Myocyte (in vitro differentiated cells): ENCODE measurements at regions not wholly inside any gene's neighbourhood (a gene's known extent, or its start where the extent isn't known, plus 50 kb on each side); places are given as distances from the start of the nearest gene placed in this dataset.
"Not testable (repeated sequence)": the region's sequence is repeated elsewhere in the genome, so short reads cannot be mapped to it uniquely, and the experiment has no call there.

ENCODE experiments used
- DNase-seq: peaks from one replicate; pipeline ENCODE4 v3.0.0-alpha.2; 2012; ENCODE audit warnings: low read depth

GRCh38 chr2:58756336-58756735 is 515.2 kb upstream of the FANCL start:
- DNase-seq, result no peak

GRCh38 chr2:58752507-58752906 is 511.4 kb upstream of the FANCL start:
- not testable (repeated sequence) for DNase-seq

GRCh38 chr2:58751676-58752075 is 510.6 kb upstream of the FANCL start:
- DNase-seq, result not testable (repeated sequence)

- DNase-seq, result no peak
These were observed 507.9 kb upstream of the FANCL start for GRCh38 chr2:58749041-58749440.

- DNase-seq, result not testable (repeated sequence)
These were observed 504.2 kb upstream of the FANCL start for GRCh38 chr2:58745334-58745733.

- DNase-seq, result no peak
These were observed 499.3 kb upstream of the FANCL start for GRCh38 chr2:58740426-58740825.

DNA sequence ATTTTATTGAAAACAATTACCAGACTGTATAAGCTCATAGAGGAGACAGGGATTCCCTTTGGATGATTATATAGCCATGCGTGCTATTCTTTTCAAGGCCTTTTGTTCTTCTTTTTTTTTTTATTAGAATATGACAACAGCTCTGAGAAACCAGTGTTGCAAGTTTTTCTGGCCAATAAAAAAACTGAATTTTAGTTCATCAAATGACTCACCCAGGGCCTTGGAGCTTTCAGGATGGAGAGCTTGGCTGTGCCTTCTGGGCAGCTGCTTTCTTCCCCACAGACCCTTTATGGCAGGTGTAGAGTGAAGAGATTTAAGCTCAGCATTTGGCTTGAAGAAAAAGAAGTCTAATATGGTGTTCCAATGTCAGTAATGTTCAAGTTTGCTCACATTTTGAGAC is 497.9 kb upstream of the FANCL start:
- DNase-seq, result no peak

GRCh38 chr2:58734365-58734764 is 493.2 kb upstream of the FANCL start:
- DNase-seq, result no peak

DNA sequence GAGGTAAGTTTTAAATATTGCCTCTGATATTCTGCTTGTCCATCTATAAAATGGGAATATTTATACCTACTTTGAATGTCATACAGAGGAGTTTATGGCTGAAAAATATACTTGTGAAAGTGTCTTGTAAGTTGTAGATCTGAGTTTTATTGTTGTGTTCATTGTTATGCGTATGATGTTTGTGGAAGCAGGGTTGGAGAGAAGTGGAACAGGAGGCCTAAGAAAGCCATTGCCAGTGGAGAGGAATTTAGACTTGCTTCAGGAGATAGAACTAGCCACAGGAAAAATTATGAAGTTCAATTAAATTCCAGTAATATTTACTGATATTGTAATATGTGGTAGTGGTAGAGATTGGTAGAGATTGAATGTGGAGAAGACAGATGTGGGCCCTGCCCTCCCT is 491.9 kb upstream of the FANCL start:
- no peak for DNase-seq

DNA sequence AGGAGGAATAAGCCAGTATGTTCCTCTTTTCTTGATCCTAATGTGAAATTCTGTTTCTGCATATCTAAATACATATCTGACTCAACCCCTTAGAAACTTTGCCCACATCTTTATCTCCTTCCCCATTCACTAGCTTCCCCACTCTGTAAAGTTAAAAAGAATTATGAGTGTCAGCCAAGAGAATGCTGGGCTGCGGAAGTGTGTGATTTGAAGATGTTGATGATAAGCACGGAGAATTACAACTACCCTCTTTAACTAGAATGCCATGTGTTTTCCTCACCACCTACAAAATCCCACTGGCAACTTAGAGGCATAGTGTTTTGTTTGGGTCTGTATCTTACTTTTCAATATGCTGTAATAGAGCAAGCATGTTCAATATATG is 490.4 kb upstream of the FANCL start:
- no peak for DNase-seq

GRCh38 chr2:58730764-58731487 is 489.8 kb upstream of the FANCL start:
- DNase-seq, result no peak

DNA sequence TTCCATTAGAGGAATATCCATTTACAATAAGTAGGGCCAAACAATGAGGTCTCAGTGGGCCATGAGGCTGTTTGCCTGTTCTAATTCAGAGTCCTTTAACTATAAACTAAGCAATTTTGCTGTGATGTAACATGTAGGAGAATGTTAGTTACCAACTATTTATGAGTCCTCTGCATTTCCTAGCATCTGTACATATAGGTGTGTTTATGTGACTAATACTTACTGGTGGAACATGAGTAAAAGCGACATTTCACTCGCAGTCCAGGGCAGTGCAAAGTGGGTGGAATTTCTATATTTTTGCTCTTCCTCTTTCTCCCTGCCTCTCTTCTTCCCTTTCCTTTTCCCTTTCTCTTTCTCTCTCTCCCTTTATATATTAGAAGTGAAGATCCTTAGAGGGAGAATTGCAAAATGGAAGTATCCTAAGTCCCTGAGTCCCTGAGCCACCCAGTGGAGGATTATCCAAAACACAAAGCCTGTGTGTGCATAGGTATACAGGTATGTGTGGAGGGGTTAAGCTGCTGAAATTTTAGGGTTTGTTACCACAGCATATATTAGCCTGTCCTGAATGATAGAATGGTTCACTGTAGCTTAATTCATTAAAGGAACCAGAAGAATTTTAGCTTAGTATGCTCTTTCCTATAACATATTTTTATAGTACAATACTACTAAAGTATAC is 487.0 kb upstream of the FANCL start:
- no peak for DNase-seq

- DNase-seq, result no peak
These were observed 480.9 kb upstream of the FANCL start for GRCh38 chr2:58721912-58722591.

DNA sequence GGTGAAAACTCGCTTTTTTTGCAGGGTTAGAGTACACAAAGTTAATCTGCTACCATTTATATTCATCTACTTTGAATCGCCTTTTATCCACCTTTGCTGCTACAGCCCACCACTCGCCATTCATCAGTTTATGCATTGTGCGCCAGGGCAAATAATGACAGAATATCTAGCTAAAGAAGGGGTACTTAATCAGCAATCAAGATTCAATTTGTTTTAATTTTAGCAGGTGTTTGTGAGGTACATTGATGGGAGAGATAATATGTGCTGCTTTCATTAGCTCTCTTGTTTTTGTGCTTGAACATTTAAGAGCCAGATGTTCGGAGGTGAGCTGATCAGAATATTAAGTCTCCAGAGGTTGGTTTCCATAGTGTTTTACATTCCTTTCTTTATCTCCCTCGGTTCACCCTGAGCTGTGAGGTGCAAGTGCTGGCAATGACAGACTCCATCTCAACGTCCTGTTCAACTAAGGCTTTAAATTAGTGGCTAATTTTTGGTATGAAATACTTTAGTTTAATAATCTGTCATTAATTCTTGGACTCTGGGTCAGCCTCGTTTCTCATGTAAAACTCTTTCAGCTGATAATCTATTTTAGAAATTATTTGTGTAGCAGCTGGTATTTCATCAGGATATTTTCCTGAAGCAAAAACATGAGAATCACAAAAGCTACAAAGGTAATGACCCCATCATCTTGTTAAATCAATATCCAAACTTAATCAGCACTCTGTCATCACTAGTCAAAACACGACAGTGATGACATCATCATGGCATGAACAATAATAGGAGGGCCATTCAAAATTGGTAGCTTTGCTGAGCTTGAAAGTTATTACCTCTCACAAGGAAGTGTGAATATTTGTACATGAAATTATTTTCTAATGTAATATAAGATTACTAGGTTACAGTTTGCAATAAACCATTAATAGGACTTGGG is 479.9 kb upstream of the FANCL start:
- no peak for DNase-seq

- DNase-seq, result no peak
These were observed 479.1 kb upstream of the FANCL start for GRCh38 chr2:58720033-58720769.

GRCh38 chr2:58715344-58715743 is 474.2 kb upstream of the FANCL start:
- DNase-seq, result no peak

DNA sequence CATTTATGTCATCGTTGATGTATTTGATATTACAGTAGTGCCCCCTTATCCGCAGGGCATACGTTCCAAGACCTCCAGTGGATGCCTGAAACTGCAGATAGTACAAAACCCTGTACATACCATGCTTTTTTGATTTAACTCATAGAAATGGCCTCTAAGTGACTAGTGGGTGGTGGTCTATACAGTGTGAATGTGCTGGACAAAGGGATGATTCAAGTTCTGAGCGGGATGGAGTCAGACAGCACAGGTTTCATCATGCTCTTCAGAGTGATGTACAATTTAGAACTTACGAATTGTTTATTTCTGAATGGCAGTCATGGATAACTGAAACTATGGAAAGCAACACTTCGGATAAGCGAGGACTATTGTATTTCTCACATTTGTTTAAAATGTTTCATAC is 473.1 kb upstream of the FANCL start:
- no peak for DNase-seq

DNA sequence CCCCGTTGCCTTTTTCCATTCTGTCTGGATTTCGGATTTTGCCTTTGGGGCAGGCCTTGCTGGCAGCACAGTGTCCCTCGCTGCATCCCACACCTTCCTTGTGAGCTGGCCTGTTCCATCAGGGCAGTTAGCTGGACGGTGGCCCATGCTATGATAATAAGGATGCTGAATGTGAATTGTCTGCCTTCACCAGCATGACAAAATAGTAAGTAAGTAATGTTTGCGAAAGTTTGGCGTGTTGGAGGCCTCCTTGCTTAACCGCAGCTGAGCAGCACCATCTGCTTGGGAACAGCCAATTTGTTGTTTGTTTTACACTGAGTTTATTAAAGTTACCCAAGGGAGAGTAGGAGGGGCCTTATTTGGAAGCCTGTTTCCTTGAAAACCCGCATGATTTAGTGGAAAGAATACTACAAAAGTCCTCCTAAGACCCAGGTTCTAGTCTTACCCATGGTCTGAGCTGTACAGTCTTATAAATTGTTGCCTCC is 469.7 kb upstream of the FANCL start:
- DNase-seq, result peak; percentile 20

GRCh38 chr2:58709687-58710354 is 468.7 kb upstream of the FANCL start:
- DNase-seq, result no peak

DNA sequence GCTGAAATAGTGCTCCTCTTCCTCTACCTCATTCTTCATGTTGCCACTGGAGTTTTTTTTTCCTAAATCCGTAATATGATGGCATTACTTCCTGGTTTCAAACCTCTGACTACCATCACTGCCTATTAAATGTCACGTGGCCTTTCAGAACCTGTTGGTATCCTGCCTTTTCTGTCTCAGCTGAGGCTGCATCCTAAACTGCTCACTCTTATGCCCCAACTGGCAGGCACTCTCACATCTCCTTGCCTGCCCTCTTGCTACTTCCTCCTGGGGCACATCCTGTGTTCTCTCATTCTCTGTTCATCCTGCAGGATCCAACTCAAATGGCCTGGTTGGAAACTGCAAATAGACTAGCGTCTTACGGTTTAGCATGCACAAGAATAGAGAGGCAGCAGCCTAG is 468.1 kb upstream of the FANCL start:
- DNase-seq, result no peak
